ENCODE measurements at regions not wholly inside any gene's neighbourhood (a gene's known extent, or its start where the extent isn't known, plus 50 kb on each side); places are given as distances from the start of the nearest gene placed in this dataset.

- no peak overlapping the region for H2AFZ ChIP-seq (replicated peaks)
- no peak overlapping the region for H3K4me3 ChIP-seq
- H3K27ac ChIP-seq: no peak overlapping the region
- Mint-ChIP-seq H3K4me3 (no peak overlapping the region), H3K9me3 (no peaks in the 10 kb centered on the region), H3K27ac (no peak overlapping the region), H3K36me3 (no peaks in the 10 kb centered on the region), H3K27me3 (ENCODE audit: insufficient read depth, low read depth) (no peaks in the 10 kb centered on the region), H3K4me1 (peaks cover 20% of the 10 kb centered on the region)
- H3K4me1 ChIP-seq: peaks cover 29% of the 10 kb centered on the region
- H4K20me1 ChIP-seq (ENCODE audit: low read depth): no peaks in the 10 kb centered on the region
- no peak overlapping the region for H3K4me2 ChIP-seq
- H3K36me3 ChIP-seq: no peaks in the 10 kb centered on the region
- no peak for DNase-seq (ENCODE audit: low spot score)
- H3F3A ChIP-seq (ENCODE audit: low read depth): peaks cover 20% of the 10 kb centered on the region
- H3K9ac ChIP-seq: no peak overlapping the region
- no peak for TF ChIP-seq CTCF (IDR thresholded peaks at IDR 0.05)
- TF ChIP-seq EZH2 (IDR thresholded peaks at IDR 0.05): no peak
- no peak for TF ChIP-seq EZH2phosphoT487 (IDR thresholded peaks at IDR 0.05)
- peaks cover 6% of the 10 kb centered on the region for H3K79me2 ChIP-seq (ENCODE audit: low read depth)
- H3K27me3 ChIP-seq: no peaks in the 10 kb centered on the region
- no peaks in the 10 kb centered on the region for H3K9me3 ChIP-seq (ENCODE audit: low read depth)
Measured at GRCh38 chr3:159771865-159772611, 216.6 kb upstream of the IL12A start.

GRCh38 chr3:159773706-159774105 lies 214.9 kb upstream of the IL12A start:
- H3K4me2 ChIP-seq: no peak overlapping the region
- H3K79me2 ChIP-seq (ENCODE audit: low read depth): peaks cover 2% of the 10 kb centered on the region
- TF ChIP-seq CTCF (IDR thresholded peaks at IDR 0.05) (no peak), EZH2 (IDR thresholded peaks at IDR 0.05) (no peak), EZH2phosphoT487 (IDR thresholded peaks at IDR 0.05) (no peak)
- H3K9me3 ChIP-seq (ENCODE audit: low read depth): no peaks in the 10 kb centered on the region
- H3K4me1 ChIP-seq: peaks cover 29% of the 10 kb centered on the region
- H3K27ac ChIP-seq: peak overlapping the region; percentile 13
- Mint-ChIP-seq H3K9me3 (no peaks in the 10 kb centered on the region), H3K27me3 (ENCODE audit: insufficient read depth, low read depth) (no peaks in the 10 kb centered on the region), H3K27ac (no peak overlapping the region), H3K4me1 (peaks cover 20% of the 10 kb centered on the region), H3K4me3 (no peak overlapping the region), H3K36me3 (no peaks in the 10 kb centered on the region)
- H3K9ac ChIP-seq: no peak overlapping the region
- H4K20me1 ChIP-seq (ENCODE audit: low read depth): no peaks in the 10 kb centered on the region
- H3K4me3 ChIP-seq: no peak overlapping the region
- DNase-seq (ENCODE audit: low spot score): no peak
- H3F3A ChIP-seq (ENCODE audit: low read depth): peaks cover 20% of the 10 kb centered on the region
- no peak overlapping the region for H2AFZ ChIP-seq (replicated peaks)
- no peaks in the 10 kb centered on the region for H3K27me3 ChIP-seq
- no peaks in the 10 kb centered on the region for H3K36me3 ChIP-seq

- Mint-ChIP-seq H3K27ac (peak overlapping the region; percentile 64), H3K36me3 (peaks cover 2% of the 10 kb centered on the region), H3K27me3 (ENCODE audit: insufficient read depth, low read depth) (peaks cover 2% of the 10 kb centered on the region), H3K4me1 (peaks cover 20% of the 10 kb centered on the region), H3K4me3 (no peak overlapping the region), H3K9me3 (no peaks in the 10 kb centered on the region)
- DNase-seq (ENCODE audit: low spot score): peak; percentile 77
- Histone ChIP-seq H3K79me2 (ENCODE audit: low read depth) (no peaks in the 10 kb centered on the region), H3K9ac (no peak overlapping the region), H3K9me3 (ENCODE audit: low read depth) (no peaks in the 10 kb centered on the region), H3F3A (ENCODE audit: low read depth) (peaks cover 20% of the 10 kb centered on the region), H3K36me3 (no peaks in the 10 kb centered on the region), H3K27me3 (no peaks in the 10 kb centered on the region), H3K4me1 (peaks cover 29% of the 10 kb centered on the region), H3K27ac (peak overlapping the region; percentile 42), H4K20me1 (ENCODE audit: low read depth) (no peaks in the 10 kb centered on the region), H2AFZ (replicated peaks) (peak overlapping the region; percentile 63), H3K4me3 (peak overlapping the region; percentile 6), H3K4me2 (peak overlapping the region; percentile 62)
- no peak for TF ChIP-seq EZH2 (IDR thresholded peaks at IDR 0.05)
- TF ChIP-seq CTCF (IDR thresholded peaks at IDR 0.05): no peak
- TF ChIP-seq EZH2phosphoT487 (IDR thresholded peaks at IDR 0.05): no peak
Measured at GRCh38 chr3:159775372-159775961, 213.2 kb upstream of the IL12A start.
